NCI-H2029 (cell line): ENCODE measurements at regions not wholly inside any gene's neighbourhood (a gene's known extent, or its start where the extent isn't known, plus 50 kb on each side); places are given as distances from the start of the nearest gene placed in this dataset.

Experiments
- DNase-seq: peaks from one replicate; lab custom pipeline; 2025; lab: John Stamatoyannopoulos, UW

DNA sequence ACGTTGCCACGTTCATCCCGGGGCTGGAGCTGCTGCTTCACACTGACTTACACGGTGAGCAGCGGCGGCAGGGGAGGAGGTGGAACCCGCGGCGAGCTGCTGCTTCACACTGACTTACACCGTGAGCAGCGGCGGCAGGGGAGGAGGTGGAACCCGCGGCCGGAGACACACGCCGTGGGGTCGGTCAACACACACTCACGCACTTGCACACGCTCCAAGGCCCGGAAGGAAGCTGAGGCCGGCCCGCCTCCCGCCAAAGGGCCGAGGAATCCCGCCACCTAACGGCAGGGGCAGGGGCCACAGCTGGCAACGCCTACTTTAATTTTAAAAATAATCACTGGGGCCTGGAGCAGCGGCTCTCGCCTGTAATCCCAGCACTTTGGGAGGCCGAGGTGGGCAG lies 94.4 kb upstream of the FOXC1 start:
- no peak for DNase-seq

DNA sequence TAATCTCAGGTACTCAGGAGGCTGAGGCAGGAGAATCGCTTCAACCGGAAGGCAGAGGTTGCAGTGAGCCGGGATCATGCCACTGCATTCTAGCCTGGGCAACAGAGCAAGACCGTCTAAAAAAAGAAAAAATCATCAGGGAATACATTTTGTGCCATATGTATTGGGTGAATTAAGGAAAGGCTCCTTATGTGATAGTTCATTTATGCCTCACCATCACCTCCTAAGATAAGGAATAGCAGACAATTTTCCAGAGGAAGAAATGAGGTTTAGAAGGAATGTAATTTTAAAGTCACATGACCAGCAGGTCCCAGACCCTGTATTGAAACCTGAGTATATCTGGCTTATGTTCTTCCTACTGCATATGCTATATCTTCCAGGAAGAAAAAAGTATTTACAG lies 93.9 kb upstream of the FOXC1 start:
- no peak for DNase-seq

DNA sequence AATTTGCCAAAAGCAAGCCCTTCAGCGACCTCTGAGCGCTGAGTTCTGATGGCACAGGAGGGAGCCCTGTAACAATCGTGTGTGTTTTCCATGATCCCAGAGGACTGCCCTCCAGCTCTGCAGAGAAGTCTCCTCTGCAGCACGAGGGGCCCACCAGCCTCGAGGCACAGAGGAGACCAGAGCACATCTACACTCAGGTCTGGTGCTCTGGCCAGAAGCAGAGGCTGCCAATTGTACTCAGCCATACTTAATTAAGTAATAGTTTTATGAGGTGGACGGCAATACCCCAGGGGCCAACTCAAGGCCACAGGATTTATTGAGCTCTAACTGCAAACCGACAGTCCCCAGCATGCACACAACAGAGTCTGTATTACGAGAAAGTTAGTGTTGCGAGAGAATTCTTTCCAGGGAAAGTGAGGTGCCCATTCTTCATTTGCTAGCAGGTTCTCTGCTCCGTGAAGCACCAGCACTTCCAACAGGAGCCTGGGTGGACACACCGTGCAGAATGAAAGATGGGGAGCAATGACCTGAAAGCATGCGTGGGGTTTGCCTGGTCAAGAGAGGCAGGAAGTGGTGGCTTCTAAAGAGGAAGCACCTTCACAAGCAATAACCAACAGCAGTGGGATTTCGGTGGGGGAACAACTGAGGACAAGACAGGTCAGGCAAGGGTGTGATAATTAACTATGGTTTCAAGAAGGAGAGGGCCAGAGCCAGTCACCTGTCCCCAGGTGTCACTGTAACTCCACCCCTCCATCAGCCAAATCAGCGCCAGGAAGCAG lies 92.8 kb upstream of the FOXC1 start:
- DNase-seq: no peak

- no peak for DNase-seq
Observed at GRCh38 chr6:1518855-1519254, 90.9 kb upstream of the FOXC1 start.

DNA sequence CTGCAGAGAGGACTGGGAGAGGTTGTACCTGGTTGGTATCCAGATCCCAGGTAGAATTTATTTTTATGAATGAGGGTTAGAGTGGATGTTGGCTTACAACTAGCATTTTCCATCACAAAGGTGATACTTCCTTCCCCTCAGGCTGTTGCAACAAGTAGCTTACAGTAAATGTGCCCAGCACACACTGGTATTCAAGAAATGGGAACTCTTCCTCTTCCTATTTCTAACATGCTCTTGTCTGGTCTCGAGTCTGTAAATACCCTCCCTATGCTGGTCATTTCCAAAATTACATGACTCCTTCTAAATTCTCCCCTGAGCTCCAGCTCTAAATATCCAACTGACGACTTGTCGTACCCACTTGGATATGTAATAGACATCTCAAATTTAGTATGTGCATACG lies 90.1 kb upstream of the FOXC1 start:
- no peak for DNase-seq

DNA sequence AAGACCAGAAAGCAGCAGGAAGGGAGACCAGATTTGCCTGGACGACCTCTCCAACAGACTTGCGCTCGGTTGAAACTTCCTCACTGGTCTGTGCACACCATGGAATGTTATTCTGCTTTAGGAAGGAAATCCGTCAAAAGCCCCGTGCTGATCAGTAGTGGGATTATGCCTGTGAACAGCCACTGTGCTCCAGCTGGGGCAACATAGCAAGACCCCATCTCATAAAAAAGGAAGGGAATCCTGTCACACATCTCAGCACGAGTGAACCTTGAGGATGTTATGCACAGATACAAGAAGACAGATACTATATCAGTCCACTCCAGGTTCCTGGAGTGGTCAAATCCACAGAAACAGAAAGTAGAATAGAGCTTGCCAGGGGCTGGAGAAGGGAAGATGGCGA lies 86.9 kb upstream of the FOXC1 start:
- DNase-seq: no peak

DNA sequence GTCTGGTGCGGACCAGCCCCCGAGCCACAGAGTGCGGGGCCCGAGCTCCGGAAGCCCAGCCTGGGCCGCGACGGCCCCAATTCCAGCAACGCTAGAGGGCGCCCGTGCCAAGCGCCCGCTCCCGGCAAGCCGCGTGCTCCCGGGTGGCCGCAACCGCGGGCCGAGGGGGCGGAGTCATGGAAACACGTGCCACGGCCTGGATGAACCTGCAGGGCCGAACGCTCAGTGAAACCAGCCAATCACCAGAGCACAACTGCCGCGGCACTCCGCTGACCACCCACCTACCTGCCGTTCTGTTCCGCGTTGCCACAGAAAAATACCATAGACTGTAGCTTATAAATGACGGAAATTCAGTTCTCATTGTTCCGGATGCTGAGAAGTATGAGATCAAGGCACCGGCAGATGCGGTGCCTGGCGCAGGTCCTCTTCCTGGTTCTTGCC lies 85.7 kb upstream of the FOXC1 start:
- no peak for DNase-seq

DNA sequence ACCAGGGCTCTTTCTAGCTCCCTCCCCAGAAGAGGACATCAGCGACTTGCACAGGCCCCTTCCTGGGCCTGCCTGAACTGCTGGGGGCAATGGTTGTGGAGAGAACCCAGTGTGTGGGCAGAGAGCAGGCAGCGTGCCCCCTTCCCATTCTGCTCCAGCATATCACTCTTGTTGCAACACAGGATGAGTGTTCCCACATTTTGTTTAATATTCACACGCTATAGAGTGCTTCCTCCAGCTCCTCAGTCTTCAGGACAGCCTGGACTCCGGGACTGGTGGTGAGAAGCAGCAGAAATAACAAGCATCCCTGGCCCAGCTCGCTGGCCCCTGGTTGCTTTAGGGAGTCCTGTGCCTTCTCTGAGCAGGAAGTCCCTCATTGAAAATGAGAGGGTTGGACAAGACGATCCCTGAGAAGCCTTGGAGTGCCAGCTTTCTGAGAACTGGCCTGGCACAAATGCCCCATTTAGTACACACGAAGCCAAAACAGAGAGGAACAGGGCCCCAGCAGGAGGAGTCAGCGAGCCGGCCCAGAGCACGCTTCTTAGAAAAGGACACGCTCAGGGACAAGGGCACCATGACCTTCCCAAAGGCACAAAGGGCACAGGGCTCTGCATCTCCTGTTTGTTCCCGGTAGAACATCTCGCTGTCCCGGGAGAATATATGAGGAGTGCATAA lies 84.2 kb upstream of the FOXC1 start:
- DNase-seq: no peak

DNA sequence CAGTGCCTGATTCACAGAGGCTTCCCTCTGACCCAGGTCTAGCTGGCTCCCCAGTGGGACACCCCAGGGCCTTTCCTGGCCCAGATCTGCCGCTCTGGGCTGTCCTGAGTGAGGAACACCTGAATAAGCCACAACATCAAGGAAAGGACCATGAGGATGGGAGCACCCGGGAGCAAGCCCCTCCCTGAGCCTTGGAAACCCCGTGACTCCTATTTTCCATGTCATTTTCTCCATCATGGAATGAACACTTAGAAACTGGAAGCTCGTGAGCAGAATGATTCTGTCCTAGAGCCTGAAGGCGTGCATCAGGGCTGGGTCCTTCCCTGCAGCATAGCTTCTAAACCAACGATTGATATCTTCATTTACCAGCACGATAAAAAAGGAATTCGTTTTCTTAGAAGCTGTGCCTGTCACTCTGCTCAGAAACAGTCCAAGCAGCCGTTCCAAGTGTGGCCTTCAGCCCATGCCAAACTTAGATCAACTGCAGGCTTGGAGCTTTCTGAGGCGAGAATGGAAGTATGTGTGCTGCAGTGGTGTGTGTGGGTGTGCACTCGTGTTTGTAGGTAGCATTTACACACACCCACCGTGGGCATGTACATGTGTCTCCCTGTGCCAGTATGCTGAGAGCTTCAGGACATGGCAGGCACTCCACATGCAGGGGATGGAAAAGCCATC lies 83.2 kb upstream of the FOXC1 start:
- no peak for DNase-seq

- peak; percentile 85 for DNase-seq
Observed at GRCh38 chr6:1527073-1527457, 82.7 kb upstream of the FOXC1 start.

DNA sequence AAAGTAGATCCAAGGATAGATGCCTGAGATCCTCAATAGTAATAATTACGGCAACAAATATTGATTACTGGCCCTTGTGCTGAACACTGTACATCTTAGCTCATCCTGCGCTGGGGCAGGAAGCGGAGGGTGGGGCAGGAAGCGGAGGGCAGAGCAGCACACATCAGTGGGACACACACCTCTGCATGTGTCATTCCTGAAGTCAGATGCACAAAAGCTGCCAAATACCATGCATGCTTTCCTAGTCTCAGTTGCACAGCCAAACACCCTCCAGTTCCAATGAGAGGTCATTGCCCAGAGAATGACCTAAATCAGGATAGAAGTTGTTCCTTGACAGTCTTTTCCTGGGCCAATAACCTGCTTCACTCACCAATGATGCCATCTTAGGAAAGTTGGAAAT lies 74.4 kb upstream of the FOXC1 start:
- DNase-seq: no peak

GRCh38 chr6:1536526-1537429 lies 72.9 kb upstream of the FOXC1 start:
- no peak for DNase-seq

DNA sequence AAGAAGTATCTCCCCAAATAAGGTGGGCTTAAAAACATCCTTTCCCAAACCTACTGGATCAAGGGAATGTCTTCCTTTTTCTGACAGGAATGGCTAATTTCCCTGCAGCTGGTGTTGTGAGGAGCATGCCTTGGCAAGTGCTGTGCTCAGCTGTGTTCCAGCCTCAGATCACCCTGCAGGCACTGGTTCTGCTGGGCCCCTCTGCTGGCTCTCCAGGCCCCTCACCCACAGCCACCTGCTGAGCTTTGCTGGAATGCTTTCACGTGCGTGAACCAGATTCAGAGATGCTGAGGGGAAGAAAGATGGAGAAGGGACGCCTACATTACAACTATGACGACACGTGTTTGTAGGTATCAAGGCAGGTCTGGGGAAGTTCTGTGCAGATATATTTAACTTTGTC lies 71.3 kb upstream of the FOXC1 start:
- DNase-seq: no peak

DNA sequence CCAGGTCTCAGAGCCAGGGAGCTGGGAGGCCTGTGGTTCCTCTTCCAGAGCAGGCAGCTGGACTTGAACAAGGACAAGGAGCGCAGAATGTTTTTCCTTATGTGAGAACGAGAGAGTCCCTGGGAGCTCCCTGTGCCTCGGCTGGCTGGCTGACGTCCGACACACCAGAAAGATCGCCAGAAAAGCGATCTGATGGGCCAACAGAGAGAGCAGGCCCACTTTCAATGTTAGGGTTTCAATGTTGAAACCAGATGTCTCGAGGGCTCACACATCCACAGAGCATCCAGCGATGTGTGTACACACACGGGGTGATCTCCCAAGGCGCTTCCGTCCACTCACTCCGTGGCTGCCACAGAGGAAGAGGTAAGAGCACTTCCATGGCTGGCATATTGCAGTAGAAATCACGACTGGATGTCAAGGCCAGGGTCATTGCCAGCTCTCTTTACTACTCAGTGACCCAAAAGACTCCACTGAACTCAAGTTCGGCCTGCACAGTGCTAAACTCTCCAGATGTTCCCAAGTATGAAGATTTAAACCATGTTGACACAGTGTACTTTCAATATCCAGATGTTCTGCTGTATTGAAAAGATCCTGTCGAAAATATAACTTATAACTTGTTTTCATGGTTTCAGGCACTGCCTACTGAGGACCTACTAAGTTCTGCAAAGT lies 70.8 kb upstream of the FOXC1 start:
- DNase-seq: no peak

GRCh38 chr6:1540864-1541521 lies 68.7 kb upstream of the FOXC1 start:
- no peak for DNase-seq

- DNase-seq: no peak
Observed at GRCh38 chr6:1542335-1542734, 67.4 kb upstream of the FOXC1 start.

- DNase-seq: no peak
Observed at GRCh38 chr6:1542764-1543163, 67.0 kb upstream of the FOXC1 start.

GRCh38 chr6:1544000-1544399 lies 65.7 kb upstream of the FOXC1 start:
- no peak for DNase-seq

- DNase-seq: no peak
Observed at GRCh38 chr6:1544603-1545002, 65.1 kb upstream of the FOXC1 start.

DNA sequence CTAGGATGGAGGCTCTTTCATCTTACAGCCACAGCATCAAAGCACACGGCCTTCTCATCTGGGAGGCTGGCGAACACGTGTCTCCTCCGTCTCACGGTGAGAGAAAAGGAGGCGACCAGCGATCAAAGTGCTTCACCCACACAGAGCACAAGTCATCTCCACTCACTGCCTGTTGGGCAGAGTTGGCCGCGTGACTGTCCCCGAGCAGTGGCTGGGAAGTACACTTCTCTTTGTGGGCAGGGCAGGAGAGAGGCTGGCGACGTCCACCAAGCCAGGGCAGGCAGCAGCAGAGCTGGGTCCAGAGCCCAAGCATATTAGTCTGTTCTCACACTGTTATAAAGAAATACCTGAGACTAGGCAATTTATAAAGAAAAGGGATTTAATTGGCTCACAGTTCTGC lies 64.1 kb upstream of the FOXC1 start:
- DNase-seq: no peak

DNA sequence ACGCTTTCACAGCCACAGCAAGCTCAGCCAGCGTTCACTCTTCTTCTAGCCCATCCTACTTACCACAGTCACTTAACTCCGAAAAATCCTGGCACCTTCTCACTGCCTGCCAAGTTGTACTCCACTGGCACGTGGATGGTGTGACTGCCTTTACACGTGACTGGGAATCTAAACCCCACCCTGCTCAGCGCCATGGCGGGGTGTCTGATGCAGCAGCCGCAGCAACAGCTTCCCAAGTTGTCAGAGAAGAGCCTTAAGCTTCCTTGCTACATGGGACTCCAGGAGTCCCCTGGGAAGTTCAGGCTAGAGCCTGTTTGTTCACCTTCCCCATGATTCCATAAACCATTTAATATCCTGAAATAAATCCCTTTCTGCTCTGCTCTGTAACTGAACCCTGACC lies 61.9 kb upstream of the FOXC1 start:
- DNase-seq: no peak
